ENCODE measurements at regions not wholly inside any gene's neighbourhood (a gene's known extent, or its start where the extent isn't known, plus 50 kb on each side); places are given as distances from the start of the nearest gene placed in this dataset.

GRCh38 chr20:7496394-7496991 lies 443.8 kb downstream of the HAO1 start:
- H3K36me3 ChIP-seq (ENCODE audit: insufficient read depth, low read length), result no peaks in the 10 kb centered on the region
- H3K9ac ChIP-seq (ENCODE audit: low read depth, low read length), result no peak overlapping the region
- H3K9me3 ChIP-seq (ENCODE audit: control insufficient read depth, insufficient read depth, low read length), result no peaks in the 10 kb centered on the region; the same call in 1 of the 2 replicates
- H3K4me1 ChIP-seq (ENCODE audit: insufficient read depth, low read length), result peaks cover 4% of the 10 kb centered on the region; the same call in 1 of the 2 replicates

GRCh38 chr20:7497985-7498384 lies 442.3 kb downstream of the HAO1 start:
- H3K9ac ChIP-seq (ENCODE audit: low read depth, low read length), result no peak overlapping the region
- no peaks in the 10 kb centered on the region for H3K4me1 ChIP-seq (ENCODE audit: insufficient read depth, low read length)
- H3K36me3 ChIP-seq (ENCODE audit: insufficient read depth, low read length), result no peaks in the 10 kb centered on the region
- H3K9me3 ChIP-seq (ENCODE audit: control insufficient read depth, insufficient read depth, low read length), result no peaks in the 10 kb centered on the region; the same call in 1 of the 2 replicates

- peaks cover 4% of the 10 kb centered on the region; the same call in 1 of the 2 replicates for H3K4me1 ChIP-seq (ENCODE audit: insufficient read depth, low read length)
- no peak overlapping the region for H3K9ac ChIP-seq (ENCODE audit: low read depth, low read length)
- no peaks in the 10 kb centered on the region; the same call in 1 of the 2 replicates for H3K9me3 ChIP-seq (ENCODE audit: control insufficient read depth, insufficient read depth, low read length)
- H3K36me3 ChIP-seq (ENCODE audit: insufficient read depth, low read length), result no peaks in the 10 kb centered on the region
These were observed 441.1 kb downstream of the HAO1 start for GRCh38 chr20:7499201-7499600.

GRCh38 chr20:7500231-7500663 lies 440.0 kb downstream of the HAO1 start:
- H3K9me3 ChIP-seq (ENCODE audit: control insufficient read depth, insufficient read depth, low read length), result no peaks in the 10 kb centered on the region
- H3K36me3 ChIP-seq (ENCODE audit: insufficient read depth, low read length), result no peaks in the 10 kb centered on the region
- H3K9ac ChIP-seq (ENCODE audit: low read depth, low read length), result no peak overlapping the region
- H3K4me1 ChIP-seq (ENCODE audit: insufficient read depth, low read length), result peaks cover 4% of the 10 kb centered on the region; the same call in 1 of the 2 replicates

GRCh38 chr20:7503501-7503900 lies 436.8 kb downstream of the HAO1 start:
- Histone ChIP-seq H3K9ac (ENCODE audit: low read depth, low read length) (no peak overlapping the region), H3K9me3 (ENCODE audit: control insufficient read depth, insufficient read depth, low read length) (no peaks in the 10 kb centered on the region), H3K36me3 (ENCODE audit: insufficient read depth, low read length) (no peaks in the 10 kb centered on the region)

GRCh38 chr20:7505152-7505834 lies 435.0 kb downstream of the HAO1 start:
- H3K9me3 ChIP-seq (ENCODE audit: control insufficient read depth, insufficient read depth, low read length), result no peaks in the 10 kb centered on the region
- H3K4me1 ChIP-seq (ENCODE audit: insufficient read depth, low read length), result peaks cover 4% of the 10 kb centered on the region; the same call in 1 of the 2 replicates
- H3K36me3 ChIP-seq (ENCODE audit: insufficient read depth, low read length), result no peaks in the 10 kb centered on the region
- H3K9ac ChIP-seq (ENCODE audit: low read depth, low read length), result no peak overlapping the region

More at GRCh38 chr20:7503501-7503900, 436.8 kb downstream of the HAO1 start:
- H3K4me1 ChIP-seq (ENCODE audit: insufficient read depth, low read length), result peaks cover 4% of the 10 kb centered on the region; the same call in 1 of the 2 replicates

- H3K9ac ChIP-seq (ENCODE audit: low read depth, low read length), result no peak overlapping the region
- H3K36me3 ChIP-seq (ENCODE audit: insufficient read depth, low read length), result no peaks in the 10 kb centered on the region
- H3K9me3 ChIP-seq (ENCODE audit: control insufficient read depth, insufficient read depth, low read length), result no peaks in the 10 kb centered on the region
- H3K4me1 ChIP-seq (ENCODE audit: insufficient read depth, low read length), result peaks cover 4% of the 10 kb centered on the region; the same call in 1 of the 2 replicates
These were observed 434.4 kb downstream of the HAO1 start for GRCh38 chr20:7505835-7506221.

- Histone ChIP-seq H3K4me1 (ENCODE audit: insufficient read depth, low read length) (no peaks in the 10 kb centered on the region), H3K36me3 (ENCODE audit: insufficient read depth, low read length) (no peaks in the 10 kb centered on the region), H3K9ac (ENCODE audit: low read depth, low read length) (no peak overlapping the region), H3K9me3 (ENCODE audit: control insufficient read depth, insufficient read depth, low read length) (no peaks in the 10 kb centered on the region)
These were observed 423.6 kb downstream of the HAO1 start for GRCh38 chr20:7516621-7517111.

- Histone ChIP-seq H3K4me1 (ENCODE audit: insufficient read depth, low read length) (no peaks in the 10 kb centered on the region), H3K9ac (ENCODE audit: low read depth, low read length) (no peak overlapping the region), H3K9me3 (ENCODE audit: control insufficient read depth, insufficient read depth, low read length) (no peaks in the 10 kb centered on the region), H3K36me3 (ENCODE audit: insufficient read depth, low read length) (no peaks in the 10 kb centered on the region)
These were observed 419.9 kb downstream of the HAO1 start for GRCh38 chr20:7520361-7520760.

GRCh38 chr20:7523288-7523687 lies 417.0 kb downstream of the HAO1 start:
- no peaks in the 10 kb centered on the region; the same call in 1 of the 2 replicates for H3K9me3 ChIP-seq (ENCODE audit: control insufficient read depth, insufficient read depth, low read length)
- no peaks in the 10 kb centered on the region for H3K36me3 ChIP-seq (ENCODE audit: insufficient read depth, low read length)
- no peaks in the 10 kb centered on the region for H3K4me1 ChIP-seq (ENCODE audit: insufficient read depth, low read length)
- H3K9ac ChIP-seq (ENCODE audit: low read depth, low read length), result no peak overlapping the region

GRCh38 chr20:7540018-7540417 lies 400.2 kb downstream of the HAO1 start:
- no peaks in the 10 kb centered on the region for H3K36me3 ChIP-seq (ENCODE audit: insufficient read depth, low read length)
- H3K4me1 ChIP-seq (ENCODE audit: insufficient read depth, low read length), result no peaks in the 10 kb centered on the region
- no peaks in the 10 kb centered on the region for H3K9me3 ChIP-seq (ENCODE audit: control insufficient read depth, insufficient read depth, low read length)
- H3K9ac ChIP-seq (ENCODE audit: low read depth, low read length), result no peak overlapping the region

GRCh38 chr20:7540923-7541322 lies 399.3 kb downstream of the HAO1 start:
- H3K4me1 ChIP-seq (ENCODE audit: insufficient read depth, low read length), result no peaks in the 10 kb centered on the region
- no peak overlapping the region for H3K9ac ChIP-seq (ENCODE audit: low read depth, low read length)
- no peaks in the 10 kb centered on the region for H3K36me3 ChIP-seq (ENCODE audit: insufficient read depth, low read length)
- H3K9me3 ChIP-seq (ENCODE audit: control insufficient read depth, insufficient read depth, low read length), result no peaks in the 10 kb centered on the region

- Histone ChIP-seq H3K9me3 (ENCODE audit: control insufficient read depth, insufficient read depth, low read length) (no peaks in the 10 kb centered on the region), H3K4me1 (ENCODE audit: insufficient read depth, low read length) (no peaks in the 10 kb centered on the region), H3K36me3 (ENCODE audit: insufficient read depth, low read length) (no peaks in the 10 kb centered on the region), H3K9ac (ENCODE audit: low read depth, low read length) (no peak overlapping the region)
These were observed 369.2 kb downstream of the HAO1 start for GRCh38 chr20:7571101-7571500.

- no peaks in the 10 kb centered on the region for H3K9me3 ChIP-seq (ENCODE audit: control insufficient read depth, insufficient read depth, low read length)
- H3K9ac ChIP-seq (ENCODE audit: low read depth, low read length), result no peak overlapping the region
- H3K4me1 ChIP-seq (ENCODE audit: insufficient read depth, low read length), result no peaks in the 10 kb centered on the region
- no peaks in the 10 kb centered on the region for H3K36me3 ChIP-seq (ENCODE audit: insufficient read depth, low read length)
These were observed 368.7 kb downstream of the HAO1 start for GRCh38 chr20:7571521-7572055.

- Histone ChIP-seq H3K9ac (ENCODE audit: low read depth, low read length) (no peak overlapping the region), H3K9me3 (ENCODE audit: control insufficient read depth, insufficient read depth, low read length) (no peaks in the 10 kb centered on the region), H3K4me1 (ENCODE audit: insufficient read depth, low read length) (peaks cover 4% of the 10 kb centered on the region; the same call in 1 of the 2 replicates), H3K36me3 (ENCODE audit: insufficient read depth, low read length) (no peaks in the 10 kb centered on the region)
These were observed 360.4 kb downstream of the HAO1 start for GRCh38 chr20:7579888-7580287.
